Keratinocyte (primary cell): ENCODE measurements at regions not wholly inside any gene's neighbourhood (a gene's known extent, or its start where the extent isn't known, plus 50 kb on each side); places are given as distances from the start of the nearest gene placed in this dataset.

Experiments
- DNase-seq: peaks from one replicate; pipeline ENCODE4 v3.0.0-alpha.2; 2011; ENCODE audit warnings: low read depth, missing footprints, low spot score
- FAIRE-seq: peaks from 2 replicates; lab custom pipeline; 2011; peaks lifted over from hg19 to GRCh38; lab: Jason Lieb, UNC
- H2AFZ ChIP-seq: 2 replicates; pipeline ENCODE4 v1.6.0; 2012; ENCODE audit warnings: low read length, control low read depth, inconsistent platforms; ENCODE audit not compliant: control insufficient read depth
- H3K27ac ChIP-seq: 2 replicates; pipeline ENCODE4 v1.5.1; 2011; ENCODE audit warnings: low read length; ENCODE audit not compliant: control insufficient read depth, insufficient read depth
- H3K27me3 ChIP-seq: 3 replicates; pipeline ENCODE4 v1.6.0; 2011; ENCODE audit warnings: low read length; ENCODE audit not compliant: control insufficient read depth, insufficient read depth; ENCODE audit errors: extremely low read depth
- H3K36me3 ChIP-seq, 2 experiments: 2 replicates in 1 of 2; 3 replicates in 1 of 2; pipeline ENCODE4 v1.5.1; 2011; ENCODE audit warnings: low read length in 2 of 2, mild to moderate bottlenecking in 1 of 2; ENCODE audit not compliant: control insufficient read depth in 2 of 2, insufficient read depth in 2 of 2; ENCODE audit errors: extremely low read depth in 1 of 2
- H3K4me1 ChIP-seq: 3 replicates; pipeline ENCODE4 v1.5.1; 2011; ENCODE audit warnings: low read length; ENCODE audit not compliant: control insufficient read depth, insufficient read depth; ENCODE audit errors: extremely low read depth
- H3K4me2 ChIP-seq: 3 replicates; pipeline ENCODE4 v1.6.0; 2011; ENCODE audit warnings: low read depth, low read length; ENCODE audit not compliant: control insufficient read depth, insufficient read depth; ENCODE audit errors: extremely low read depth
- H3K4me3 ChIP-seq, 3 experiments: fragments of 200-600 bp in 1 of 3; sonication (generic) in 1 of 3; 2 replicates in 2 of 3; 3 replicates in 1 of 3; pipeline ENCODE4 v1.5.1; 2011 to 2016; ENCODE audit warnings: low read length in 3 of 3, mild to moderate bottlenecking in 3 of 3, control low read depth in 2 of 3, inconsistent platforms in 1 of 3, low read depth in 1 of 3, mixed read lengths in 1 of 3, mixed run types in 1 of 3, moderate library complexity in 1 of 3; ENCODE audit not compliant: control insufficient read depth in 2 of 3, insufficient read depth in 2 of 3; ENCODE audit errors: extremely low read depth in 1 of 3
- H3K79me2 ChIP-seq: 2 replicates; pipeline ENCODE4 v1.6.0; 2012; ENCODE audit warnings: low read length; ENCODE audit not compliant: control insufficient read depth, insufficient read depth
- H3K9ac ChIP-seq: 3 replicates; pipeline ENCODE4 v1.6.0; 2011; ENCODE audit warnings: low read length; ENCODE audit not compliant: control insufficient read depth, insufficient read depth; ENCODE audit errors: extremely low read depth
- H3K9me1 ChIP-seq: 3 replicates; pipeline ENCODE4 v1.6.0; 2011; ENCODE audit warnings: low read length; ENCODE audit not compliant: control insufficient read depth, insufficient read depth; ENCODE audit errors: extremely low read depth
- H3K9me3 ChIP-seq: 2 replicates; pipeline ENCODE4 v1.5.1; 2012; ENCODE audit warnings: low read depth, low read length; ENCODE audit not compliant: control insufficient read depth
- H4K20me1 ChIP-seq: 3 replicates; pipeline ENCODE4 v1.6.0; 2011; ENCODE audit warnings: low read length; ENCODE audit not compliant: control insufficient read depth, insufficient read depth; ENCODE audit errors: extremely low read depth
- CTCF ChIP-seq, 3 experiments: IDR thresholded peaks in 1 of 3; conservative IDR thresholded peaks in 1 of 3; optimal IDR thresholded peaks in 1 of 3; 2 replicates in 2 of 3; 3 replicates in 1 of 3; pipeline versions ENCODE3 to v1.5.1; 2011; ENCODE audit warnings: low read length in 3 of 3, mild to moderate bottlenecking in 3 of 3, moderate library complexity in 2 of 3, control low read depth in 1 of 3, inconsistent platforms in 1 of 3; ENCODE audit not compliant: insufficient read depth in 2 of 3; ENCODE audit errors: extremely low read depth in 1 of 3
- EZH2 ChIP-seq: IDR thresholded peaks from one replicate; pipeline ENCODE4 v1.6.1; 2012; ENCODE audit warnings: inconsistent platforms, mild to moderate bottlenecking, low read length, moderate library complexity
- dilution Hi-C: fragments of 300-500 bp; cut with MboI; formaldehyde crosslinking; loops from one replicate; pipeline ENCODE4 v1.7.0; 2020; ENCODE audit warnings: low sequenced_read_pairs; ENCODE audit not compliant: extremely low pct_ligation_motif_present

GRCh38 chr5:91538179-91538578 is 155.1 kb upstream of the ARRDC3 start:
- H3K4me3 ChIP-seq, result no peak overlapping the region
- FAIRE-seq, result no peak
- H2AFZ ChIP-seq, result no peak overlapping the region
- dilution Hi-C loops, result no loop called here
- H3K9me3 ChIP-seq, result no peaks in the 10 kb centered on the region
- H3K4me2 ChIP-seq, result no peak overlapping the region
- H3K27me3 ChIP-seq, result no peaks in the 10 kb centered on the region
- no peak overlapping the region for H3K9ac ChIP-seq
- no peaks in the 10 kb centered on the region for H4K20me1 ChIP-seq
- no peaks in the 10 kb centered on the region for H3K36me3 ChIP-seq
- H3K4me1 ChIP-seq, result no peaks in the 10 kb centered on the region
- no peak overlapping the region for H3K27ac ChIP-seq
- H3K9me1 ChIP-seq, result no peaks in the 10 kb centered on the region
- H3K79me2 ChIP-seq, result no peaks in the 10 kb centered on the region
- no peak for TF ChIP-seq CTCF (optimal IDR thresholded peaks at IDR 0.05 in 1 of 3, IDR thresholded peaks at IDR 0.05 in 1 of 3, conservative IDR thresholded peaks at IDR 0.05 in 1 of 3; ENCODE audit: extremely low read depth in 1 of 3, insufficient read depth in 2 of 3, low read length in 3 of 3)
- DNase-seq, result no peak

- Histone ChIP-seq H4K20me1 (no peaks in the 10 kb centered on the region), H3K79me2 (no peaks in the 10 kb centered on the region), H3K27ac (no peak overlapping the region), H3K9me1 (no peaks in the 10 kb centered on the region), H2AFZ (no peak overlapping the region), H3K4me3 (no peak overlapping the region), H3K9ac (no peak overlapping the region), H3K36me3 (no peaks in the 10 kb centered on the region), H3K9me3 (no peaks in the 10 kb centered on the region), H3K4me2 (no peak overlapping the region), H3K27me3 (no peaks in the 10 kb centered on the region), H3K4me1 (no peaks in the 10 kb centered on the region)
- DNase-seq, result no peak
- TF ChIP-seq CTCF (optimal IDR thresholded peaks at IDR 0.05 in 1 of 3, IDR thresholded peaks at IDR 0.05 in 1 of 3, conservative IDR thresholded peaks at IDR 0.05 in 1 of 3; ENCODE audit: extremely low read depth in 1 of 3, insufficient read depth in 2 of 3, low read length in 3 of 3) (no peak), EZH2 (no peak)
- no peak for FAIRE-seq
- dilution Hi-C loops, result no loop called here
These were observed 152.4 kb upstream of the ARRDC3 start for GRCh38 chr5:91535499-91535898.
